Stimulated activated CD4-positive, alpha-beta T cell treated with anti-CD3 and anti-CD28 coated beads, Interleukin-4, amount 100 ng/mL, for 24 hours (primary cell): ENCODE measurements at regions not wholly inside any gene's neighbourhood (a gene's known extent, or its start where the extent isn't known, plus 50 kb on each side); places are given as distances from the start of the nearest gene placed in this dataset.

Experiments used
- DNase-seq: peaks from one replicate; pipeline ENCODE4 v3.0.0-alpha.2; 2020

GRCh38 chr5:164555809-164556208 is 1050.4 kb downstream of the MAT2B start:
- no peak for DNase-seq

GRCh38 chr5:164560216-164560615 is 1054.8 kb downstream of the MAT2B start:
- DNase-seq, result no peak

GRCh38 chr5:164561933-164562872 is 1056.8 kb downstream of the MAT2B start:
- no peak for DNase-seq

GRCh38 chr5:164563370-164563769 is 1058.0 kb downstream of the MAT2B start:
- no peak for DNase-seq

- DNase-seq, result no peak
Measured at GRCh38 chr5:164573397-164573796, 1068.0 kb downstream of the MAT2B start.

- no peak for DNase-seq
Measured at GRCh38 chr5:164577201-164577600, 1071.8 kb downstream of the MAT2B start.

GRCh38 chr5:164577742-164578141 is 1072.3 kb downstream of the MAT2B start:
- DNase-seq, result no peak

DNA sequence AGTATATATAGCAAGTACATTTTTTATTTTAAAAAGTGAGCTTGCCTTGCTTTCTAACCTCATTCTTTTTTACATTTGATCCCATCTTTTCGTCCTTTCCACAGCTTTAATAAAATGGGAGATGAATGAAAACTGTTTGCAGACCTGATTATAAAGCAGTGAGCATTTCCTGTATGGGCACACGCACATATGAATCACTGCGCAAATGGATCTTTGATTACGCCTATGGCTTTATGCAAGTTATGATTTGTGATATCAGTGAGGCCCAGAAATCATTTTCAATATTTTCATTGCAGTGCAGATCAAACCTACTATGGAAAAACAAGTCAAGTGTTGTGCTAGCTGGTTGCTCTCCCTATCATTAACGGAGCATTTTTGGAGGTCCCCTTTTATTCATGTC is 1073.0 kb downstream of the MAT2B start:
- DNase-seq, result no peak

DNA sequence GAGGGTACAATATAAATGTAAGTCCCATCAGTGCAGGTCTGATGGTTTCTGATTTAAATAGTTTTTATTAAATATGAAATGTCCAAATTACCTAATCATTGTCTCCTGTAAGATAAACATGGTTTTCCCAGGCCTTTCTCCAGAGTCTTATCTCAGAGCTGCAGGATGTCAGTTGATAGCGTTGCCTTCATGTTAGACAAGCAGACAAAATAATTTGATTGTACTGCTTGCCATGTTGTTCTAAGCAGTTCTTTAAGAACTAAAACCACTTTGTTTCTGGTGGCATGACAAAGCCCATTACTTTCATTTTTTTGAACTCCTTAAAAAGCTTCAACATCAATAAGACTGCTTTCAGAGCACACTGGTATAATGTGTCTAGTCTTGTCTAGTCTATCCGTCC is 1073.5 kb downstream of the MAT2B start:
- no peak for DNase-seq

GRCh38 chr5:164580155-164580554 is 1074.7 kb downstream of the MAT2B start:
- no peak for DNase-seq

DNA sequence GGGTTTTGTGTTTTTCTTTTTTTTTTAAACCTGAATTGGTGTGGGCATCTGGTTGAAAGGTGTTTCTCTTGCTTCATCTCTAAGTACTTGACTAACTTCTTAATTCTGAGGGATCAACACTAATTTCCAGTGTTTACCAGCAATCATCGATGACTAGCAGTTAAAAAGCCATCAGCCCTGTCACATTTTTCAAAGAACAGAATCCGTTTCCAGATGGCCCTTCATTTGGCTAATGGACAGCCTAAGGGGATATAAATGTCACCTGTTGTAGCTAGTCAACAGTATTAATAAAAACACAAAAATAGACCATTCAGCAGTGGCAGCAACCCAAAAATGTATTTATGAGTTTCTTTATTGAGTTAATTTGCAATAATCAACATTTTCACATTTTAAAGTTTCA is 1076.5 kb downstream of the MAT2B start:
- no peak for DNase-seq

GRCh38 chr5:164593982-164594381 is 1088.6 kb downstream of the MAT2B start:
- DNase-seq, result no peak

DNA sequence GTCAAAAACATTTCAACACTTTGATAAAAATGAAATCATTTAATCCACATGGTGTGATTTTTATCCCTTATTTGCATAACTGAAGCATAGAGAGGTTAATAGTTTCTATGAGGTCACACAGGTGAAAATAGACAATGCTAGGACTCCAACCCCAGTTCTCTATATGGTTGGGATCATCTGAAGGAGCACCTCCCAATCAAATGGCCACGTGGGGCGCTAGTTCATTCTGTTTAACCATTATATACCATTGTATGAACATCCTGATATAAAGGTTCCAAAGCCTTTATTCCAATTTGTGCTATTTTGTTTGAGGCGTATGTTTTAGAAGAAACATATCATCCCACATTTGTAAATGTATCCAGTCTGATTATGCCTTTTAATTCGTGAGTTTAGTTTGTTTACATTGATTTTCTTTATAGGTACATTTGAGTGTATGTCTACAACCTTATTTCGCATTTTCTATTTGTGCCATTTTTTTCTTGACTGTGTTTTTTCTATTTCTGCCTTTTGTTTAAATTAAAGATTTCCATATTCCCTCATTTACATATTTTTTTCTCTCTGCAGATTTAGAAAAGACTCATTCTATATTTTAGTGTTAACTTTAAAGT is 1092.0 kb downstream of the MAT2B start:
- no peak for DNase-seq

GRCh38 chr5:164600274-164600673 is 1094.9 kb downstream of the MAT2B start:
- no peak for DNase-seq

DNA sequence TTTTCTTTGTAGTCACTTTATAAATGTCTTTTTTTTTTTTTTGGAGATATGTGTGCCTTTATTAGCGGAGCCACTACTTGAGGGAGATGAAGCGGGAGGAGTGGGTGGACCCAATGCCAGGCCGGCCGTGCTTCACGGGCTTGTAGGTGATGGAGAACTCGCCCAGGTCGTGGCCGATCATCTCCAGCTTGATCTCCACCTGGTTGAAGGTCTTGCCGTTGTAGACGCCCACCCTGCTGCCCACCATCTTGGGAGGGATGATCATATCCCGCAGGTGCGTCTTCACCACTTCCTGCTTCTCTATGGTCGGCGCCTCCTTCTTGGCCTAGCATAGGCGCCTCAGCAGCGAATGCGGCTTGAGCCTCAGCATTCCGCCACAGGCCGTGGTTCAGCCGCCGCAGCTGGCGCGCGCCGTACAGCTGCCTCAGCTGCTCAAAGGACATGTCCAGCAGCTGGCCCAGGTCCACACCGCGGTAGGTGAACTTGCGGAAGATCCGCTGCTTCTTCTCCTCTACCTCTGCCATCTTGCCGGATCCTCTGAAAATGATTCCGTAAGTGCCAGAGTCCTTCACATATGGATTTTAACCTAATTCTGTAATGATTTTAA is 1095.6 kb downstream of the MAT2B start:
- no peak for DNase-seq

DNA sequence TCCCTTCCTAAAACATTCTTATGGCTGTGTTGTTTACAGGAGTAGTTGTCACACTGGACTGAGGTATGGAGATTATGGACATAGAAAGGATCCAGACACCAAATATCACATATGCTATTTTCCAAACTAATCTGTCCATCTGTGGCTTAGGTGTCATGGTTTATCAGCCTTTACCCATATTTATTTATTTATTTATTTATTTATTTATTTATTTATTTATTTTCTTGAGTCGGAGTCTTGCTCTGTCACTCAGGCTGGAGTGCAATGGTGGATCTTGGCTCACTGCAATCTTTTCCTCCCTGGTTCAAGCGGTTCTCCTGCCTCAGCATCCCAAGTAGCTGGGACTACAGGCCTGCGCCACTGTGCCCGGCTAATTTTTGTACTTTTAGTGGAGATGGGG is 1103.1 kb downstream of the MAT2B start:
- DNase-seq, result no peak

DNA sequence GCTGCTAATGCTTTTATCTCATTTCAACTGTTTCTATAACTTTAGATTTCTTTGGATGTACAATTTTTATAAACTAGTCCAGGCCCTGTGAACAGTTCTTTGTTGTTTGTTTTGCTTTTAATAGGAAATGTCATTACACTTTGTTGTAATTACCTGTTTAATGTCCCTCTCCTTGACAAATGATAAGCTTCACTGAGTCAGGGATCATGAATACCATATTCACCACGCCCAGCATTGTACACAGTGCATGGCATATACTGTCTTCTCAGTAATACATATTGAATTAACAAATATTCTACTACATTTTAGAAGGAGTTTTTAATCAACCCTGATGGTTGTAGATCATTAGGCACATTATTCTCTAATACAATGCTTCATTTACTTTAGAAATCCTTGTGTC is 1105.0 kb downstream of the MAT2B start:
- no peak for DNase-seq

DNA sequence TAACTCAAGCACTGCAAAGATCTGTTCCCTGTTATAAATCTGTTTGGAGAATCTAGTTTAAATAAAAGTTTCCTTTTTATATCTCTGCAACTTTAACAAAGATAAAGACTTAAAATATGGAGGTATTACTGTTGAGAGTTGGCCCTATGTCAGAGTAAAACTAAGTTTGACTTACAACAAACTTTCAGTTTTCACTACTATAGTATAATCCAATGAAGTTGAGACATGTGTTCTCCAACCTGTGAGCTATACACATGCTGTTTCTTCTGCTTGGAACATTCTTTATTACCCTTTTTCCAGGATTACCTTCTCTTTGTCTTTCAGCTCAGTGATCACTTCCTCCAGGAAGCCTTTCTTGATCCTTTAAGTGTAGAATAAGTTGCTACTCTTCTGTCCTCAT is 1109.3 kb downstream of the MAT2B start:
- DNase-seq, result no peak

DNA sequence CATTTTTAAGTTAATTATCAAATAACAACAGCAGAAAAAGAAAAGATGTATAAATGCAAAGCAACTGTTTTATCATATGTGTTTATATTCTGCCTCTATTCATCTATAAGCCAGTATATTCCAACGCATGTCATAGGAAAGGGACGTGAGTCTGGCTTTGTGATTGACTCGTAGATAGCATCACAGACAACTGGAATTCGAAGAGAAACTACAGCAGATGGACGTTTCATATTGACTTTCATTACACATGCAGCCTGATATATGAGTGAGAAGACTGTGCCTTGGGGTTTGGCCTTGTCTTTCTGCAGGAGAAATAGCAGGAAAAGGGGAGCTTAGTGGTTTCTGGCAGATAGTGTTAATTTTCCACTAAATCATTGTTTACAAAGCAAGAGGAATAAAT is 1111.9 kb downstream of the MAT2B start:
- no peak for DNase-seq

- no peak for DNase-seq
Measured at GRCh38 chr5:164627021-164627420, 1121.6 kb downstream of the MAT2B start.

DNA sequence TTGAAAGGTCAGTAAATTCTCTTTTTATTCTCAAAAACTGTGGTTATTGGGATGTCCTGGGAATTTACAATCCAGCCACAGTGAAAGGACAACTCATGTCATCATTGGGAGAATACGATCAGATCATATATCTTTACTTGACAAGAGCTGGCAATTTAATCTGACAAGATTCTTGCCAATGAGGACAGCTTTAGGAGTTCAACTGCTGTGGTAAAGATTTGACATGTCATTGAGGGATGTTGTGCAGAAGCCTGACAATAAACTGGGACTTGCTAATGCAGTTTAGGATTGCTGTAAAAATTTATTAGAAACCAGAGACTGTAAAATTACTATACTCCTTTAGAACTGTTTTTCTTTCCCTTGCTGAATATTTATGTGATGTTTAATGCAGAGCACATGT is 1131.0 kb downstream of the MAT2B start:
- no peak for DNase-seq

GRCh38 chr5:164637931-164638521 is 1132.6 kb downstream of the MAT2B start:
- no peak for DNase-seq

- DNase-seq, result no peak
Measured at GRCh38 chr5:164649266-164649665, 1143.8 kb downstream of the MAT2B start.

DNA sequence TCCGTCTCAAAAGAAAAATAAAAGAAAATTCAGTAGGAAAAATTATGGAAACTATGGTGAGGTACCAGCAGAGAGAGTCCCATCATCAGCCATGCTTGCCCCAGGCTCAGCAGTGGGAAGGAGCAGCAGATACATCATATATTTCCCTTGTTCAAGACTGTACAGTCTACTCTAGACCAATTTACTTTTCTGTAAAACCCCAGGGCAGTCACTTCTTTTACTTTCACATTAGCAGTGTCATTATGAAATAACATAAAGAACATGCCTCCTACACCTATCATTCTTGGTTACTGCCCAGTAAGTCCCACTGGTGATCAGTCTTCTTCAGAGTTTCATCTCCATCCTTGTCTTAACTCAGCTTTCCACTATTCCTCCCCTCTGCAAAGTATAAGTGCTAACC is 1145.0 kb downstream of the MAT2B start:
- DNase-seq, result no peak
